HG03159 (cell line): ENCODE measurements at regions not wholly inside any gene's neighbourhood (a gene's known extent, or its start where the extent isn't known, plus 50 kb on each side); places are given as distances from the start of the nearest gene placed in this dataset.

Experiments used
- ATAC-seq: cut with Tn5 transposase; IDR thresholded peaks from one replicate; pipeline ENCODE4 v1.9.1; 2021; ENCODE audit warnings: mild to moderate bottlenecking, moderate library complexity; ENCODE audit not compliant: unreplicated experiment

GRCh38 chr5:165642366-165642765, 2136.9 kb downstream of the MAT2B start:
- no peak for ATAC-seq

DNA sequence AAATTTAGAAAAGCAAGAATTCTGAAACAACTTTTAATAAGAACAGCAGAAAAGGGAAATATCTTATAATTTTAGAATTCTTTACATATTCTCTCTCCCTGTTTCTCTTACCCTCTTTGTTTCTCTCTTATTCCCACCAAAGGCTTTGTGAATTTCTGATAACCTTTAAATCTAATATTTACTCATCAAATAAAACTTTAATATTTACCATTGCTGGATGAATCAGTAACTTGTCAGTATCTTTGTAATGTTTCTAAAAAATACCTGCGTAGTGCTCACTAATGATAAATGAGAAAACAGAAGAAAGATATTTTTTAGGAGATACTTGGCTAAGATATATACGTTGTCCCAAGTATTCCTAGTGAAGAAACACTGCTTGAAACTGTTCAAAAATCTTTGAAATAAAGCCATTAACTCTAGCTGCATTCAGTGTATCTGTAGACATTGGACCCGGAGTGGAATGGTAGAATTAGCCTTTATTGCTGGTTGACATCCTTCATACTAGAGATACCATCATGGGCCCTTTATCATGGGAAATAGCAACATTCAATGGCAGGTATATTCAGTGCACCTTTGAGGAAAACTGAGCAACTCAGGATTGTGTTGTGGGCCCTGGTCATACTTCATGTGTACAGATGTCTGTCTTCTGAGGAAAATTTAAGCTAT, 2160.4 kb downstream of the MAT2B start:
- no peak for ATAC-seq

GRCh38 chr5:165673499-165673898, 2168.1 kb downstream of the MAT2B start:
- ATAC-seq = no peak

GRCh38 chr5:165695796-165696195, 2190.4 kb downstream of the MAT2B start:
- no peak for ATAC-seq

GRCh38 chr5:165705960-165706359, 2200.5 kb downstream of the MAT2B start:
- no peak for ATAC-seq

- no peak for ATAC-seq
Measured at GRCh38 chr5:165712011-165712410, 2206.6 kb downstream of the MAT2B start.

GRCh38 chr5:165714598-165714997, 2209.2 kb downstream of the MAT2B start:
- no peak for ATAC-seq

GRCh38 chr5:165720901-165721300, 2215.5 kb downstream of the MAT2B start:
- no peak for ATAC-seq

GRCh38 chr5:165722401-165722800, 2217.0 kb downstream of the MAT2B start:
- no peak for ATAC-seq

DNA sequence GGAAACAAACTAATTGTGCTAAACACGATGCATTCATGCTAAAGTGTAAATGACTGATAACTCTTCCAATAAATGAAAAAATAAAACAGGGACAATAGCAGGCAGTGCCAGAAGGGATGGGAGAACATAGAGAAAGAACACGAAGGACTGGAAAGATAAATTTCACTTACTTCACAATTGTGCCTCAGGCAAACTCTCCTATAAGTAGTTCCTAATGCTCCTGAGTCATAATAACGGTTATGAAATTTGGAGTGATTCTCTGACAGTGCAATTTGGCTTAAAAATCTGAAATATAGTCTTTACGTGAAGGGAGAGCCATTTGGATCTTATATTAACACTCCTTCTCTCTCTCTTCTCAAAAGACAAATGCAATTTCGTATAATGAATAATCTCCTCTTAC, 2218.5 kb downstream of the MAT2B start:
- no peak for ATAC-seq

- no peak for ATAC-seq
Measured at GRCh38 chr5:165728425-165728824, 2223.0 kb downstream of the MAT2B start.

GRCh38 chr5:165735388-165735787, 2230.0 kb downstream of the MAT2B start:
- no peak for ATAC-seq

- ATAC-seq = no peak
Measured at GRCh38 chr5:165739079-165739741, 2233.8 kb downstream of the MAT2B start.

- ATAC-seq = no peak
Measured at GRCh38 chr5:165757791-165758190, 2252.4 kb downstream of the MAT2B start.

GRCh38 chr5:165775111-165775510, 2269.7 kb downstream of the MAT2B start:
- ATAC-seq = no peak

DNA sequence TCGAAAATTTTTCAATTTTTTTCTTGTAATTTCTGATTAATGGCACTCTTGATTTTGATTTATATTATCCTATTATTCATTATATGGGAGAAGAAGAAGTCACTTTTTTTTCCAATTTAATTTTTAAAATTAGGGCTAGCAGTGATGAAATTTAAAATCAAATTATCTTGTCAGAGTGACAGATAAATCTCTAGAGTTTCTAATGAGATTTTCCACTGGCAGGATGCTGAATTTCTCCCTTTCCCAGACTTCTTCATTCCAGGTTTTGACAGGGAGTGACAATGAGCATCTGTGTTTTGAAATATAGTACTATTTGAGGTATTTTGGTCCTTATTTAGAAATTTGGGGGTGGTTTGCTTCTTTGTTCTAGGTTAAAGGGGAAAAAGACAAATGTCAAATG, 2274.1 kb downstream of the MAT2B start:
- ATAC-seq = no peak

DNA sequence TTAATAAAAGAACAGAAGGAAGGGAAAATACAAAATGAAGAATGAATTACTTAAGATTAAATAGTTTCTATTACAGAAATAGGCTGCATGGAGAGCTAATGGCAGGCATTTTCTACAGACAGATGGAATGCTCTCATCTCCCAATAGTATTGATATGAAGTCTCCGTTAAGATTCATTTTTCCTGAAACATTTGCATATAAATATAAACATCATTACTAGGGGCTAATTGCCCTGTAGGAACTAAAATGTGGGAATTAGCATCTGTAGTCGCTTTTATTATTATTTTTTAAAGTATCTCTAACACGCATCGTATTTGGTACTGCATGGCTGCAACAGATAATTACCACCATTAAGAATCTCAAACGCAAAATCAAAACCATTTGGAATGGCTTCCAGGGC, 2275.5 kb downstream of the MAT2B start:
- ATAC-seq = no peak

GRCh38 chr5:165781738-165782137, 2276.3 kb downstream of the MAT2B start:
- ATAC-seq = no peak

DNA sequence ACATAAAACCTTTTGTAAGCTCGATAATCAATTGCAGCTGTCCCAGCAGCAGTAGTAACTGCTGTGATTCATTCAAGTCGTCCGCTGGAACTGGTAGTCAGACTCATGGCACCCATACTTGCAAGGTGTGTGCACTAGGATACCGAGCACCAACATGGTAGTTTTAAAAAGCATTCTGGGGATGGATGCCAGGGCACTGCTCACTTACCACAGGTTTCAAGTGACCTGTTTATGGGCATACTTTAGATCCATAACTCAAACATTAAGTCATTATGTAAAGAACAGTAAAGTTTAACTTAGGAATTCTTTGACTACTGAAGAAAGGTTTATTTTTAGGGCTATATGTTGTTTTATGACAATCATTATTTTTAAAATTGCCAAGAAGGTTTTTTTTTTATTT, 2277.6 kb downstream of the MAT2B start:
- no peak for ATAC-seq

DNA sequence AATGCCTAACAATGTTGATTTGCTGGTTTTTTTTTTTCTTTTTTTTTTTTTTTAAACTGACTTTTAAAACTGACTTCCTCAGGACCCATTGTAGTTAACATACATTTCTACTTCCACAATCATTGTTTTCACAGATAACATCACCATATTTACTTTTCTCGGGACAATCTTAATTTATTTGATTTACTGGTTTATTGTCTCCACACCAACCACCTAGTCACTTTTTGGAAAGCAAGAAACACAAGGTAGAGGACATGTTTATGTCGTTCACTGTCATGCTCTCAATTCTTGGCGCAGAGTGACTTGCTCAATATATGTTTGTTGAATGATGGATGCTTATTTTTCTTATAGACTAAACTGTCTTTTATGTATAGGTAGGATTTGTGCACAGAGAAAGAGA, 2280.7 kb downstream of the MAT2B start:
- ATAC-seq = no peak

DNA sequence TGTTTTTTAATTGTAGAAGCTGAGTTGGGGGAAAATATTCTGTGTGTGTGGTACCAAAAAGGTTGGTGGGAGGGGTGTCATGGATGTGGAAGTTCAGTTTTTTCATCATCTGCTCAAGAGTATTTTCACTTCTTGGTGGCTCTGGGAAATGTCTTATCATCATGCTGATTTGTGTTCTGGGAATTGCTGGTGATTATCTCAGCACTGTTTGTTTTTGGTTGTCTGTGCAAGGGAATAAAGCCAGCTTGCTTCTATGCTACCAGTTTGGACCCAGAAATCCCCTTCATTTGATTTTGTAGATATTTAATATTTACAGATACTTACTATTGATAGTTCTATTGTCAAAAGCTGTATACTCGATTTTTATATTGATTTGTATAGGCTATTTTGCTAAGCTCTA, 2289.7 kb downstream of the MAT2B start:
- no peak for ATAC-seq

DNA sequence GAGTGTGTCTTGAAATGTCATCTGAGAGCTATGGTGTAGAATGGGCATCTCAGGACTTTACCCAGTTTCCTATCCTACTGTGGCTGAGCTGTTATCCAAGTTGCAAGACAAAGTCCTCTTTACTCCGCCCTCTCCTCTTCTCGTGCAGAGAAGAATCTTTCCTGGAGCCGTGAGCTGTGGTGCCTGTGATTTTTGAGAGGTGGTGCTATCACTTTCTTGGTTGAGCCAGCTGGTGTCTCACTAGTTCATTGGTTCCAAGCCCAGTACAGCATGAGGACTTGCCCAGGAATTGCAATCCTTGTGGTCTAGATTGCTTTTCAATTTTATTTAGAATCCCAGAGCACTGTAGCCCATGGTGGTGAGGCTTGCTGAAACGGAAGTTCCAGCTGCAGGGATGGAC, 2300.3 kb downstream of the MAT2B start:
- no peak for ATAC-seq

DNA sequence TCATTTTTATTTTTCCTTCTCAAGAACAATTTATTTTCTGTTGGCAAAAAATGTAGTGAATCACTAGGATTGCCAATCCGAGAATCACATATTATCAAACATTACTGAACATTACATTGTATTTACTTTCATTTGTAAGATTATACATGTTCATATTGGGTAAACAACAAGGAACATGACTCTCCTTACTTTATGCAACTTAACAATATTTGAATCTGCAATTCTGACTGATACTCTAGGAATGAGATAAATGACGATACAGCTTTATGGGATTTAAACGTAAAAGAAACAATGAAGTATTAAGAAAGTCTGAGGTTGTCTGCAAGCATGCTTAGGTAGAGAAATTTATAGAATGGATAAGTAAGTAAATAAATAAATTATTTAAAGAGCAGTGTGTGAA, 2302.9 kb downstream of the MAT2B start:
- ATAC-seq = no peak
